HG03025 (cell line): ENCODE measurements at regions not wholly inside any gene's neighbourhood (a gene's known extent, or its start where the extent isn't known, plus 50 kb on each side); places are given as distances from the start of the nearest gene placed in this dataset.
"Not testable (repeated sequence)": the region's sequence is repeated elsewhere in the genome, so short reads cannot be mapped to it uniquely, and the experiment has no call there.

Experiments
- ATAC-seq: cut with Tn5 transposase; IDR thresholded peaks from one replicate; pipeline ENCODE4 v1.9.1; 2021; ENCODE audit warnings: mild to moderate bottlenecking, moderate library complexity; ENCODE audit not compliant: unreplicated experiment, low FRiP score

- ATAC-seq: no peak
These were observed 477.9 kb downstream of the TMEM38B start for GRCh38 chr9:106172265-106172664.

GRCh38 chr9:106174346-106174745 is 480.0 kb downstream of the TMEM38B start:
- no peak for ATAC-seq

GRCh38 chr9:106177216-106177615 is 482.9 kb downstream of the TMEM38B start:
- no peak for ATAC-seq

GRCh38 chr9:106179191-106179590 is 484.9 kb downstream of the TMEM38B start:
- ATAC-seq: no peak

- ATAC-seq: not testable (repeated sequence)
These were observed 509.6 kb downstream of the TMEM38B start for GRCh38 chr9:106203815-106204516.

- ATAC-seq: no peak
These were observed 513.0 kb downstream of the TMEM38B start for GRCh38 chr9:106207298-106207697.

- no peak for ATAC-seq
These were observed 524.1 kb downstream of the TMEM38B start for GRCh38 chr9:106218427-106218826.

GRCh38 chr9:106218854-106219253 is 524.5 kb downstream of the TMEM38B start:
- no peak for ATAC-seq

- ATAC-seq: no peak
These were observed 526.1 kb downstream of the TMEM38B start for GRCh38 chr9:106220415-106220814.

GRCh38 chr9:106228861-106229260 is 534.5 kb downstream of the TMEM38B start:
- ATAC-seq: no peak

- ATAC-seq: no peak
These were observed 538.8 kb downstream of the TMEM38B start for GRCh38 chr9:106233116-106233515.

GRCh38 chr9:106260908-106261307 is 566.6 kb downstream of the TMEM38B start:
- not testable (repeated sequence) for ATAC-seq

GRCh38 chr9:106277966-106278365 is 583.6 kb downstream of the TMEM38B start:
- ATAC-seq: no peak

GRCh38 chr9:106283769-106284168 is 579.2 kb upstream of the ZNF462 start:
- no peak for ATAC-seq

- ATAC-seq: no peak
These were observed 578.7 kb upstream of the ZNF462 start for GRCh38 chr9:106284296-106284695.

- no peak for ATAC-seq
These were observed 576.7 kb upstream of the ZNF462 start for GRCh38 chr9:106286249-106286648.

- ATAC-seq: no peak
These were observed 575.8 kb upstream of the ZNF462 start for GRCh38 chr9:106287091-106287631.

GRCh38 chr9:106287731-106288130 is 575.2 kb upstream of the ZNF462 start:
- no peak for ATAC-seq

- no peak for ATAC-seq
These were observed 574.3 kb upstream of the ZNF462 start for GRCh38 chr9:106288689-106289088.

- ATAC-seq: no peak
These were observed 571.2 kb upstream of the ZNF462 start for GRCh38 chr9:106291786-106292185.

- ATAC-seq: no peak
These were observed 566.5 kb upstream of the ZNF462 start for GRCh38 chr9:106296426-106296825.

- no peak for ATAC-seq
These were observed 564.0 kb upstream of the ZNF462 start for GRCh38 chr9:106298997-106299396.
